Suprapubic skin (tissue), 4 donors: ENCODE measurements at regions not wholly inside any gene's neighbourhood (a gene's known extent, or its start where the extent isn't known, plus 50 kb on each side); places are given as distances from the start of the nearest gene placed in this dataset.

Source experiments
- DNase-seq, 2 donors: peaks; one replicate each; pipeline ENCODE4 v3.0.0-alpha.2; 2019; ENCODE audit warnings: low spot score in 2 of 2
- H3K27ac ChIP-seq: fragments of 200-600 bp; sonication (generic); one replicate; pipeline ENCODE4 v1.5.1; 2019
- H3K27me3 ChIP-seq: fragments of 200-600 bp; sonication (generic); one replicate; pipeline ENCODE4 v1.5.1; 2019
- H3K36me3 ChIP-seq: fragments of 200-600 bp; sonication (generic); one replicate; pipeline ENCODE4 v1.5.1; 2019
- H3K4me1 ChIP-seq: fragments of 200-600 bp; sonication (generic); one replicate; pipeline ENCODE4 v1.5.1; 2019
- H3K4me3 ChIP-seq: fragments of 200-600 bp; sonication (generic); one replicate; pipeline ENCODE4 v1.5.1; 2019; ENCODE audit warnings: mild to moderate bottlenecking
- H3K9me3 ChIP-seq: fragments of 200-600 bp; sonication (generic); one replicate; pipeline ENCODE4 v1.5.1; 2019
- CTCF ChIP-seq, 2 donors: fragments of 200-600 bp in 1 of 2; fragments of 450-650 bp in 1 of 2; sonication (generic) in 1 of 2; IDR thresholded peaks; one replicate each; pipeline ENCODE4 v1.5.1; 2016 to 2019; ENCODE audit warnings: antibody characterized with exemption in 2 of 2, mild to moderate bottlenecking in 1 of 2, moderate library complexity in 1 of 2
- EP300 ChIP-seq: sonication (generic); formaldehyde crosslinking; IDR thresholded peaks from one replicate; pipeline ENCODE4 v1.6.1; 2017; ENCODE audit warnings: antibody characterized with exemption
- POLR2A ChIP-seq, 2 donors: fragments of 450-650 bp; IDR thresholded peaks; one replicate each; pipeline ENCODE4 v1.6.1; 2017; ENCODE audit warnings: antibody characterized with exemption in 2 of 2, mild to moderate bottlenecking in 2 of 2, moderate library complexity in 2 of 2
- POLR2AphosphoS5 ChIP-seq, 3 donors: sonication (generic); formaldehyde crosslinking; IDR thresholded peaks; one replicate each; pipeline ENCODE4 v1.6.1; 2017; ENCODE audit warnings: antibody characterized with exemption in 3 of 3
- WGBS: methylation state at CpG from one replicate; pipeline ENCODE4 v1.1.5; 2018; 5-methylcytosine and 5-hydroxymethylcytosine counted together

GRCh38 chr4:159549098-159549518 is 446.2 kb downstream of the RAPGEF2 start:
- 86% methylated on average over 2 of the region's 2 CpGs for WGBS
- Histone ChIP-seq H3K9me3 (no peaks in the 10 kb centered on the region), H3K36me3 (no peaks in the 10 kb centered on the region), H3K4me3 (no peak overlapping the region), H3K27me3 (no peaks in the 10 kb centered on the region), H3K4me1 (no peaks in the 10 kb centered on the region), H3K27ac (no peak overlapping the region)
- TF ChIP-seq POLR2A (IDR thresholded peaks at IDR 0.05) = no peak
- no peak for TF ChIP-seq EP300
- TF ChIP-seq POLR2AphosphoS5 (IDR thresholded peaks at IDR 0.05) = no peak
- no peak for TF ChIP-seq CTCF (IDR thresholded peaks at IDR 0.05)
- DNase-seq = no peak

GRCh38 chr4:159551281-159551680 is 448.4 kb downstream of the RAPGEF2 start:
- H3K27me3 ChIP-seq = no peaks in the 10 kb centered on the region
- H3K27ac ChIP-seq = no peak overlapping the region
- H3K4me1 ChIP-seq = no peaks in the 10 kb centered on the region
- DNase-seq = no peak
- H3K4me3 ChIP-seq = no peak overlapping the region
- TF ChIP-seq POLR2A (IDR thresholded peaks at IDR 0.05) (no peak), CTCF (IDR thresholded peaks at IDR 0.05) (no peak), POLR2AphosphoS5 (IDR thresholded peaks at IDR 0.05) (no peak), EP300 (no peak)
- WGBS = 76% methylated on average over 1 of the region's 1 CpG
- no peaks in the 10 kb centered on the region for H3K9me3 ChIP-seq
- no peaks in the 10 kb centered on the region for H3K36me3 ChIP-seq

- Histone ChIP-seq H3K36me3 (no peaks in the 10 kb centered on the region), H3K27ac (no peak overlapping the region), H3K9me3 (no peaks in the 10 kb centered on the region), H3K27me3 (no peaks in the 10 kb centered on the region), H3K4me3 (no peak overlapping the region), H3K4me1 (no peaks in the 10 kb centered on the region)
- DNase-seq = no peak
- 73% methylated on average over 4 of the region's 4 CpGs for WGBS
- TF ChIP-seq POLR2A (IDR thresholded peaks at IDR 0.05) (no peak), POLR2AphosphoS5 (IDR thresholded peaks at IDR 0.05) (no peak), CTCF (IDR thresholded peaks at IDR 0.05) (no peak), EP300 (no peak)
These were observed 450.3 kb downstream of the RAPGEF2 start for GRCh38 chr4:159552979-159553768.

GRCh38 chr4:159555873-159556272 is 453.0 kb downstream of the RAPGEF2 start:
- Histone ChIP-seq H3K4me1 (no peaks in the 10 kb centered on the region), H3K27ac (no peak overlapping the region), H3K4me3 (no peak overlapping the region), H3K27me3 (no peaks in the 10 kb centered on the region), H3K36me3 (no peaks in the 10 kb centered on the region), H3K9me3 (no peaks in the 10 kb centered on the region)
- no peak for DNase-seq
- TF ChIP-seq CTCF (IDR thresholded peaks at IDR 0.05) (no peak), POLR2A (IDR thresholded peaks at IDR 0.05) (no peak), POLR2AphosphoS5 (IDR thresholded peaks at IDR 0.05) (no peak), EP300 (no peak)

GRCh38 chr4:159562366-159562765 is 459.5 kb downstream of the RAPGEF2 start:
- DNase-seq = no peak
- no peaks in the 10 kb centered on the region for H3K36me3 ChIP-seq
- TF ChIP-seq POLR2A (IDR thresholded peaks at IDR 0.05) (no peak), POLR2AphosphoS5 (IDR thresholded peaks at IDR 0.05) (no peak), EP300 (no peak), CTCF (IDR thresholded peaks at IDR 0.05) (no peak)
- no peak overlapping the region for H3K4me3 ChIP-seq
- H3K9me3 ChIP-seq = no peaks in the 10 kb centered on the region
- no peaks in the 10 kb centered on the region for H3K27me3 ChIP-seq
- WGBS = 73% methylated on average over 1 of the region's 1 CpG
- H3K27ac ChIP-seq = no peak overlapping the region
- H3K4me1 ChIP-seq = no peaks in the 10 kb centered on the region
